GM18508 (cell line): ENCODE measurements at regions not wholly inside any gene's neighbourhood (a gene's known extent, or its start where the extent isn't known, plus 50 kb on each side); places are given as distances from the start of the nearest gene placed in this dataset.

Experiments
- ATAC-seq: cut with Tn5 transposase; IDR thresholded peaks from one replicate; pipeline ENCODE4 v1.9.1; 2021; ENCODE audit warnings: moderate number of reproducible peaks; ENCODE audit not compliant: insufficient read depth, unreplicated experiment

- no peak for ATAC-seq
These were observed 255.9 kb upstream of the POU2AF2 start for GRCh38 chr11:110989428-110990133.

GRCh38 chr11:110988671-110989070 is 256.9 kb upstream of the POU2AF2 start:
- no peak for ATAC-seq

- ATAC-seq: no peak
These were observed 259.5 kb upstream of the POU2AF2 start for GRCh38 chr11:110986016-110986415.

GRCh38 chr11:110985547-110985946 is 260.0 kb upstream of the POU2AF2 start:
- no peak for ATAC-seq

GRCh38 chr11:110984693-110985092 is 260.8 kb upstream of the POU2AF2 start:
- no peak for ATAC-seq

- ATAC-seq: no peak
These were observed 261.4 kb upstream of the POU2AF2 start for GRCh38 chr11:110984147-110984546.

GRCh38 chr11:110982214-110982613 is 263.3 kb upstream of the POU2AF2 start:
- no peak for ATAC-seq

- ATAC-seq: no peak
These were observed 265.8 kb upstream of the POU2AF2 start for GRCh38 chr11:110979696-110980095.

GRCh38 chr11:110977661-110978060 is 265.4 kb upstream of the ARHGAP20 start:
- no peak for ATAC-seq

- no peak for ATAC-seq
These were observed 262.5 kb upstream of the ARHGAP20 start for GRCh38 chr11:110974731-110975130.

GRCh38 chr11:110973401-110973980 is 261.3 kb upstream of the ARHGAP20 start:
- no peak for ATAC-seq

GRCh38 chr11:110972640-110973039 is 260.4 kb upstream of the ARHGAP20 start:
- ATAC-seq: no peak

- ATAC-seq: no peak
These were observed 259.9 kb upstream of the ARHGAP20 start for GRCh38 chr11:110972106-110972505.

GRCh38 chr11:110971140-110971539 is 258.9 kb upstream of the ARHGAP20 start:
- no peak for ATAC-seq

GRCh38 chr11:110968348-110969062 is 256.3 kb upstream of the ARHGAP20 start:
- no peak for ATAC-seq

- no peak for ATAC-seq
These were observed 253.9 kb upstream of the ARHGAP20 start for GRCh38 chr11:110966131-110966530.

GRCh38 chr11:110962921-110963320 is 250.7 kb upstream of the ARHGAP20 start:
- no peak for ATAC-seq

GRCh38 chr11:110960167-110960566 is 247.9 kb upstream of the ARHGAP20 start:
- ATAC-seq: no peak

- no peak for ATAC-seq
These were observed 246.0 kb upstream of the ARHGAP20 start for GRCh38 chr11:110958216-110958615.

GRCh38 chr11:110955776-110956175 is 243.5 kb upstream of the ARHGAP20 start:
- ATAC-seq: no peak

- no peak for ATAC-seq
These were observed 239.8 kb upstream of the ARHGAP20 start for GRCh38 chr11:110951950-110952503.
